RWPE1 (cell line): ENCODE measurements at regions not wholly inside any gene's neighbourhood (a gene's known extent, or its start where the extent isn't known, plus 50 kb on each side); places are given as distances from the start of the nearest gene placed in this dataset.

Experiments
- CTCF ChIA-PET: fragments of 350-600 bp; sonication (Branson Sonifier 250); formaldehyde crosslinking; extraction: SDS; loops from one replicate; lab custom pipeline; 2021; lab: Yijun Ruan, JAX
- POLR2A ChIA-PET: fragments of 400-600 bp; formaldehyde crosslinking; extraction: SDS; loops from one replicate; lab custom pipeline; 2020; ENCODE audit warnings: antibody characterized with exemption; ENCODE audit not compliant: low non-redundant PET; lab: Yijun Ruan, JAX
- DNase-seq: peaks from one replicate; pipeline ENCODE4 v3.0.0; 2012; ENCODE audit warnings: low spot score
- H3K27ac ChIP-seq: fragments of 450-650 bp; 2 replicates; pipeline ENCODE4 v1.5.1; 2017
- TF ChIP-seq, protein P1 (sequence below): fragments of 450-650 bp; conservative IDR thresholded peaks from 2 replicates; pipeline ENCODE4 v1.5.1; 2017; ENCODE audit warnings: low read depth, mild to moderate bottlenecking

DNA sequence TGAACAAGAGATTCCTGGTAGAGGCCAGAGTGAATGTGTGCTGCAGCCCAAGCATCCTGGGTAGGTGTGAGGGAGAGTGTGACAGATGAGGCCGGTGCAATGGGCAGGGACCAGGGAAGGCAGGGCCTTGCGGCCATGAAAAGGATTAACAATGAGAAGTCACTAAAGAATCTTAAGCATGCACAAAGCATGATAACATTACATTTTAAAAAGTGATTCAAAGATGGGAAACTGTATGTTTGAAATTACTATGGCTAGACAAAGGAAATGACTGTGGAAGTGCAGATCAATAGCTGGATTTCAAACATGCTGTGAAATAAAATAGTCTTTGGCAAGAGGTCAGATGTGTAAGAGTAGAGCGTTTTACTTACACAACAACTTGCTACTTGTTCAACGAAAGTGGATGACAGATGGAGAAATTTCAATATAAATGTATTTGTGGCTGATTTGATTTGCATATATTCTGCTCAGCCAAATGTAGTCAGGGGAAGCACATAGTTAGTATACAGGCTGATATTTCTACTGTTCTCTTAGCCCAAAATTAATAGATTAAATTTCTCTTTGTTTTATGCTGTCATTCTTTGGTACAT is 175.5 kb downstream of the CCDC59 start:
- DNase-seq, result peak; percentile 4
- TF ChIP-seq, protein P1, sequence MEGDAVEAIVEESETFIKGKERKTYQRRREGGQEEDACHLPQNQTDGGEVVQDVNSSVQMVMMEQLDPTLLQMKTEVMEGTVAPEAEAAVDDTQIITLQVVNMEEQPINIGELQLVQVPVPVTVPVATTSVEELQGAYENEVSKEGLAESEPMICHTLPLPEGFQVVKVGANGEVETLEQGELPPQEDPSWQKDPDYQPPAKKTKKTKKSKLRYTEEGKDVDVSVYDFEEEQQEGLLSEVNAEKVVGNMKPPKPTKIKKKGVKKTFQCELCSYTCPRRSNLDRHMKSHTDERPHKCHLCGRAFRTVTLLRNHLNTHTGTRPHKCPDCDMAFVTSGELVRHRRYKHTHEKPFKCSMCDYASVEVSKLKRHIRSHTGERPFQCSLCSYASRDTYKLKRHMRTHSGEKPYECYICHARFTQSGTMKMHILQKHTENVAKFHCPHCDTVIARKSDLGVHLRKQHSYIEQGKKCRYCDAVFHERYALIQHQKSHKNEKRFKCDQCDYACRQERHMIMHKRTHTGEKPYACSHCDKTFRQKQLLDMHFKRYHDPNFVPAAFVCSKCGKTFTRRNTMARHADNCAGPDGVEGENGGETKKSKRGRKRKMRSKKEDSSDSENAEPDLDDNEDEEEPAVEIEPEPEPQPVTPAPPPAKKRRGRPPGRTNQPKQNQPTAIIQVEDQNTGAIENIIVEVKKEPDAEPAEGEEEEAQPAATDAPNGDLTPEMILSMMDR, result no peak
- ChIA-PET POLR2A (no interaction called here), CTCF (no interaction called here)
- H3K27ac ChIP-seq, result no peak overlapping the region

DNA sequence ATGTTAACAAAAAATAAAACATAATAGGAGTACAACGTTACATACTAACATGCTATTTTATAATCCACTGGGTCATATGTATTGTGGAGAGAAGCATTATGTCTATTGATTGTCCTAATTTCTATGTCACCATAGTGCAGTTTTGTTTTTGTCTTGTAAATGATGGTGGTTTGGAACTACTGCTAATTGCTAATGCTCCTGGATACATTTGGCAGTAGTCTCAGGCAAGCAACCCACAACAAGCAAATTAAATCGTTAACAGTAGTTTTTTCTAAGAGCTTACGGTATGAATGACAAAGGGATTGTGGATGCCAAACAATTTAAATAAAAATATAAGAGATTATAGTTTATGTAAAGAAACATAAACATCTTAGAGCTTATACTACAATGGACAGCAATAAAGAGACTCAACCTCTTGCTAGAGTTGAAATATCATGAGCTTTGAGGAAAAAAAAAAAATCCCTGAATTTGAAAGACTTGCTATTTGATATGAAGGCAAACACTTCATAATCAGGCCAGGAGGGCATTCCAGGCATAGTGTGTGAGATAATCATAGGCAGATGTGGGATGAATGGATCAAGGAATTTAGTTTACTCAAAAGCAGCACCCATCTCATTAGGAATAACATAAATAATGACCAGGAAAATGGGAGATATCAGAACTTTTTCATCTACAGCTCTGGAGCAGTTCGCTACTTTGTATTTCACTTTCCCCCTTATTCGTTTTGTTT is 181.3 kb downstream of the CCDC59 start:
- ChIA-PET CTCF (no interaction called here), POLR2A (no interaction called here)

DNA sequence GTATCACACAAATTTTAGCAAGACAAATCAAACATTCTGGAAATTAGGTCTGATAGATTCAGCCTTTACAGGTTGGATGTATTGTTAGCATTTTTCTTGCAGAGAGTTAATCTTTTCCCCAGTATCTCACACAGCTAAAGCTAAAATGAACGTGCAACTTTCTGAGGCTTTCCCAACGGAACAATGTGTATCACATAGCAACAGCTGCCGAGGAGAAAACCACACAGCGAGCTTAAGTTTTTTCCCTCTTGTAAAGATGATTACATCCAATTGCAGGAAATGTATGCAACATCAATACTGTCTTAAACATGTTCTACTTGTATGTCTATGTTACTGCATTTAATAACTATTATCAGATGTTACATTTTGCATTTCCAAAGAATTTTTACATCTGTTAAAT is 182.2 kb downstream of the CCDC59 start:
- ChIA-PET CTCF (interaction anchor here (0.7 kb wide), 1 partner anchor 1400 kb away, joined by 3 read pairs; no protein-coding TSS in a partner anchor), POLR2A (no interaction called here)
- H3K27ac ChIP-seq, result no peak overlapping the region
- TF ChIP-seq, protein P1, result no peak
- no peak for DNase-seq

More for the DNA sequence above, 181.3 kb downstream of the CCDC59 start:
- no peak for DNase-seq
- no peak overlapping the region for H3K27ac ChIP-seq
- TF ChIP-seq, protein P1, result no peak

DNA sequence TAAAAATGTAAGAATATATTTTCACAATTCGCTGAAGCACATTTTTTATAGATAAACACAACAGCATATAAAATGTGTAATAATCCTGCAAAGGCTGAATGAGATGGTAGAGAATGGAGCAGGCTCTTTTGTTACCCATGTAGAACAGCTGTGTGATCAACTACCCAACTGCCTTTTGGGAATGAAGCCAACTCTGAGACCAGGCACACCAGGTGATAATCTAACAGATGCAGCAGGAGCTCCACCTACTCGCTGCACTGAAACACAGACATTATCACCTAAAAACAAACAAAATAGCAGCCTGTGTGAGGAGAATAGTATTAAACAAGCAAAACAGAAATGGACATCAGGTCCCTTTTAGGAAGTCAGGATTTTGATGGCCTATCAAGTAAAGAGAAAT is 183.3 kb downstream of the CCDC59 start:
- CTCF ChIA-PET, result no interaction called here
- no peak overlapping the region for H3K27ac ChIP-seq
- TF ChIP-seq, protein P1, result no peak
- DNase-seq, result no peak
- POLR2A ChIA-PET, result no interaction called here

DNA sequence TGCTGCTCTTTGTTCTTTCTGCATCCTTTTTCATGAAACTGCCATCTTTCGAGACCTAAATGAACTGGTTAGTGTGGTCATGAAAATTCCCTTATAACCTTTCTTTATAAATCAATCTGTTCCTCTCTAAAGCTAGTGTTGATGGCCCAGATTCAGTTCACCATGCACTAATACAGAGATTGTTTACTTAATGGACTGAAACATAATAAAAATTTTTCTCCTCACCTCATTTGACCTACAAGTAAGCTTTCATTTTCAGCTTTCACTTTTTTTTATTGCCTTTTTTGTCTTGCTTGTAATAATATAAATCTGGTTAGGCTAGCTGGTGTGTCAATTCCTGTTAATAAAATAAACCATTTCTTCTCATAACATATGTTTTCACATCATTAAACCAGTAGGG is 183.8 kb downstream of the CCDC59 start:
- POLR2A ChIA-PET, result no interaction called here
- no peak for DNase-seq
- H3K27ac ChIP-seq, result no peak overlapping the region
- CTCF ChIA-PET, result no interaction called here
- TF ChIP-seq, protein P1, result no peak

DNA sequence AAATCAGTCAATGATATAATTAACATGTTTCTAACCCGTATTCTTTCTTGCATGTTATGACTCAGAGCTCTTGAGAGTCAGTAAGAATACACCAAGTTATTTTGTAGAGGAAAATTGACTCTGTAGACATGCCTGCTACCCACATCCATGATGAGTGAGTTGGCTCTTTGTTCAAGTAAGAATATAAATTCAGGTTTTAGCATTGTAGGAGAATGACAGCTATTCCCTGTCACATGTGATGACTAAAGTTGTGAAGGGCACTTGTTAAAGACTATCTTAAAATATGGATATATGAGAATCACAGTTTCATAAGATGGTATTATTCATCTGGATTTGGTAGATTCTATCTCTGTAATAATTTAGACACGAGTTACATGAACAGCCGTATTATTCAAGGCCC is 209.1 kb downstream of the CCDC59 start:
- DNase-seq, result no peak
- TF ChIP-seq, protein P1, result no peak
- no peak overlapping the region for H3K27ac ChIP-seq
- ChIA-PET POLR2A (no interaction called here), CTCF (no interaction called here)
